GM19043 (cell line): ENCODE measurements at regions not wholly inside any gene's neighbourhood (a gene's known extent, or its start where the extent isn't known, plus 50 kb on each side); places are given as distances from the start of the nearest gene placed in this dataset.

Experiments used
- ATAC-seq: cut with Tn5 transposase; IDR thresholded peaks from one replicate; pipeline ENCODE4 v1.9.1; 2021; ENCODE audit warnings: low read depth; ENCODE audit not compliant: unreplicated experiment

DNA sequence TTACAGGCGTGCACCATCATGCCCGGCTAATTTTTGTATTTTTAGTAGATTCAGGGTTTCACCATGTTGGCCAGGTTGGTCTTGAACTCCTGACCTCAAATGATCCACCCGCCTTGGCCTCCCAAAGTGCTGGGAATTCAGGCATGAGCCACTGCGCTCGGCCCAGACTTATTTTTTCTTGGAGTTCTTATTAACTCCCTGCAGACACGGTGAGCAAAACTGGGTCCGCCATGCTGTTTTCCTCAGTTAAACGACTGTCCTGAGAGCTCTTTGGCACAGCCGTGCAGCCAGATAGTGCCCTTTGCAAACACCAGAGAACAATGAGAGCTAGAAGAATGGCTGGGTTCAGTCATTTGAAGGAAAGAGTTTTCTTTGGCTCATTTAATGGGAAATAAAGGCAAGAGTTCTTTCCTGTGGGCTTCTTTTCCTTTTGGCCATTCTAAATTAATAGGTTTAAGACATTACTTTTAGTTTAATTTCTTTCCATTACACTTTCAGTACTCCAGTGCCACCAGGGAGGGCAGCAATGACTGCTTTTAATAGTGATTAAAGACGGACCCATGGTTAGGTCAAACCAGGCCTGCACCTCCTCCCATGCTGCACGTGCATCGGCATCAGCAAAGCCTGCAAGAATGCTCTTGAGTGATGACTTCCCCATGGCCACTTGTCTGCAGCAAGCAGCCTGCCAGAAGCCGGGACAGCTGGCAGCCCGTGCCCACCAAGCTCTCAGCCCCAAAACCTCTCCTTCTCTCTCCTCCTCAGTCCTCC is 60.7 kb downstream of the VCPKMT start:
- ATAC-seq, result no peak

DNA sequence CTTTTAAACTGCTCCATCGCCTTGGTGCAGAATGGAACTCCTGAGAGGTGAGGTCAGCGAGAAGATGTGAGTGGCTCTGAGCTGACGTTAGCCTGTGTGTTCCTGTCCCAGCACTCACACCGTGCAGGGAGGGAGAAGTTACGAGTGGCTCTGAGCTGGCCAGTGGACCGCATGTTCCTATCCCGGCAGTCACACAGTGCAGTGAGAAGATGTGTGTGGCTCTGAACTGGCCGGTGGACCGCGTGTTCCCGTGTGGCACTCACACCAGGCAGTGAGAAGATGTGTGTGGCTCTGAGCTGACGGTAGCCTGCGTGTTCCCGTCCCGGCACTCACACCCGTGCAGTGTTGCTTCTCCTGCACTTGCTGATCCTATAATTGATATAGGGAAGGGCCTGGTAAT is 59.9 kb downstream of the VCPKMT start:
- ATAC-seq, result no peak

DNA sequence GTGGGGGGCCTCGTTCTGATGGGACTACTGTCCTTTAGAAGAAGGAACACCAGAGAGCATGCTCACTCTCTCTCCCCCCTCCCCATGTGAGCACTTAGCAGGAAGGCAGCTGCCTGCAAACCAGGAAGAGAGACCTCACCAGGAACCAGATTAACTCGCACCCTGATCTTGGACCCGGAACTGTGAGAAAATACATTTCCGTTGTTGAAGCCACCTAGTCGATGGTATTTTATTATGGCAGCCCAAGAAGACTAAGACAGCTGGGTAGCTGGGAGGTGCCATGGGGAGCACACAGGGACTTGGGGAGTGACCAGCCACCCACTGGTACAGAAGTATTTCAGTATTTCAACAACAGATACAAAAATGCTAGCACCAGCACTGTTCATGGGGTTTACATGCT is 59.0 kb downstream of the VCPKMT start:
- ATAC-seq, result no peak

DNA sequence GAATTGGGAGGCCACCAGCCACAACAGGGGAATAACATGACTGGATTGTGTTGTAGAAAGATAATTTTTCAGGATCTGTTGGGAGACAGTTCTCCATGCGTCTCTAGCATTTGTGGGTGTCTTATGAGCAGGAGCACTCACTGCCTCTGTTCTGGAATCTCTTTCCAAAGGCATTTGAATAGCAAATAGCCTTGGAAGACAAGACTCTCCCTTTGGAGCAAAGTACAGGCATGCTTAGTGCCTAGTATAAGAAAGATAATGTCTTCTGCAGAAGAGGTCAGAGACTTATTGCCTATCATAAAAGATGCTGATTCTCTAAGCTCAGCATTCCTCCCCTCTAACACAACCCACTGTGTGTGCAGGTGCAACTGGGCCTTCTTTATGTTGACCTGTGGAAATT is 58.3 kb downstream of the VCPKMT start:
- no peak for ATAC-seq
